Keratinocyte (primary cell): ENCODE measurements at regions not wholly inside any gene's neighbourhood (a gene's known extent, or its start where the extent isn't known, plus 50 kb on each side); places are given as distances from the start of the nearest gene placed in this dataset.

Source experiments
- EZH2 ChIP-seq: IDR thresholded peaks from one replicate; pipeline ENCODE4 v1.6.1; 2012; ENCODE audit warnings: inconsistent platforms, mild to moderate bottlenecking, low read length, moderate library complexity
- TF ChIP-seq, protein P1 (sequence below), 3 experiments: IDR thresholded peaks in 1 of 3; conservative IDR thresholded peaks in 1 of 3; optimal IDR thresholded peaks in 1 of 3; 2 replicates in 2 of 3; 3 replicates in 1 of 3; pipeline versions ENCODE3 to v1.5.1; 2011; ENCODE audit warnings: low read length in 3 of 3, mild to moderate bottlenecking in 3 of 3, moderate library complexity in 2 of 3, control low read depth in 1 of 3, inconsistent platforms in 1 of 3; ENCODE audit not compliant: insufficient read depth in 2 of 3; ENCODE audit errors: extremely low read depth in 1 of 3

GRCh38 chr6:140300331-140300730 is 925.9 kb upstream of the CITED2 start:
- TF ChIP-seq, protein P1, sequence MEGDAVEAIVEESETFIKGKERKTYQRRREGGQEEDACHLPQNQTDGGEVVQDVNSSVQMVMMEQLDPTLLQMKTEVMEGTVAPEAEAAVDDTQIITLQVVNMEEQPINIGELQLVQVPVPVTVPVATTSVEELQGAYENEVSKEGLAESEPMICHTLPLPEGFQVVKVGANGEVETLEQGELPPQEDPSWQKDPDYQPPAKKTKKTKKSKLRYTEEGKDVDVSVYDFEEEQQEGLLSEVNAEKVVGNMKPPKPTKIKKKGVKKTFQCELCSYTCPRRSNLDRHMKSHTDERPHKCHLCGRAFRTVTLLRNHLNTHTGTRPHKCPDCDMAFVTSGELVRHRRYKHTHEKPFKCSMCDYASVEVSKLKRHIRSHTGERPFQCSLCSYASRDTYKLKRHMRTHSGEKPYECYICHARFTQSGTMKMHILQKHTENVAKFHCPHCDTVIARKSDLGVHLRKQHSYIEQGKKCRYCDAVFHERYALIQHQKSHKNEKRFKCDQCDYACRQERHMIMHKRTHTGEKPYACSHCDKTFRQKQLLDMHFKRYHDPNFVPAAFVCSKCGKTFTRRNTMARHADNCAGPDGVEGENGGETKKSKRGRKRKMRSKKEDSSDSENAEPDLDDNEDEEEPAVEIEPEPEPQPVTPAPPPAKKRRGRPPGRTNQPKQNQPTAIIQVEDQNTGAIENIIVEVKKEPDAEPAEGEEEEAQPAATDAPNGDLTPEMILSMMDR (optimal IDR thresholded peaks at IDR 0.05 in 1 of 3, IDR thresholded peaks at IDR 0.05 in 1 of 3, conservative IDR thresholded peaks at IDR 0.05 in 1 of 3; ENCODE audit: extremely low read depth in 1 of 3, insufficient read depth in 2 of 3, low read length in 3 of 3) = no peak
- TF ChIP-seq EZH2 = no peak
